ENCODE measurements at regions not wholly inside any gene's neighbourhood (a gene's known extent, or its start where the extent isn't known, plus 50 kb on each side); places are given as distances from the start of the nearest gene placed in this dataset.

DNA sequence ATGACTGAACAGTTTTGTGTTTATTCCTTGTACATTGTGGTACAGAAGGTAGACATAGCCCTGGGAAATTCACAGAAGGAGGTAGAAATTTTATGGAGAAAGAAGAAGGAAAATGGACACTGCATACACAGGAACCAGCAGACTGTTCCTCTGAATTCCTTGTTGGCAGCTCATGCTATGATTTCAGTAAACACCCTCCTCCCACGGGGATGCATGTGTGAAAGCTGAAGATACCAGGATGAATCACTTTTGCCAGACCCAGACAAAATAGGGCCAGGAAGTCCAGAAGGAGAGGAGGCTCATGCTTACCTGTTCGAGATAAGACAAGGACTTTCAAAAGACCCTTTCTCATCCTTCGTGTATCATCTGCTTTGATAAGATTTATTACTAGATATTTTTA, 110.3 kb upstream of the GGTLC1 start:
- ATAC-seq: 0 out of 6 replicates have a peak, but pooled peaks of 1 of the 2 experiments have one; percentile 28
- TF ChIP-seq NR3C1 (IDR thresholded peaks at IDR 0.05): no peak
- TF ChIP-seq NFE2L2 (conservative IDR thresholded peaks at IDR 0.05; ENCODE audit: low read length): no peak
- no peak for TF ChIP-seq ZSCAN20 (CRISPR knock-in tag; IDR thresholded peaks at IDR 0.05)
- no peak for TF ChIP-seq RNF2 (IDR thresholded peaks at IDR 0.05; ENCODE audit: borderline replicate concordance, low read depth)
- no peak for TF ChIP-seq KDM5A (IDR thresholded peaks at IDR 0.05)
- TF ChIP-seq RCOR1 (IDR thresholded peaks at IDR 0.05; ENCODE audit: low read depth, low read length): no peak
- H3K4me1 ChIP-seq: peaks cover 36% of the 10 kb centered on the region
- H3K4me3 ChIP-seq: no peak overlapping the region
- CTCF ChIA-PET: interaction anchor here (1.5 to 1.9 kb wide), 3 partner anchors 16 to 682 kb away, joined by 3 to 10 read pairs (median 3); no protein-coding TSS in a partner anchor
- no peaks in the 10 kb centered on the region for H3K9me3 ChIP-seq
- DNase-seq (ENCODE audit: low read depth in 1 of 2, low spot score in 1 of 2): peak in 1 of 2 experiments; percentile 27
- H3K27ac ChIP-seq: peak overlapping the region in 1 of 2 experiments; percentile 46; a peak in 3 of 6 replicates
- FAIRE-seq: no peak
- 8% methylated on average over 3 of the region's 3 CpGs for WGBS (ENCODE audit: missing lambda C conversion rate)
- POLR2A ChIA-PET: no interaction called here
- peak overlapping the region; percentile 19 for H3K4me2 ChIP-seq

DNA sequence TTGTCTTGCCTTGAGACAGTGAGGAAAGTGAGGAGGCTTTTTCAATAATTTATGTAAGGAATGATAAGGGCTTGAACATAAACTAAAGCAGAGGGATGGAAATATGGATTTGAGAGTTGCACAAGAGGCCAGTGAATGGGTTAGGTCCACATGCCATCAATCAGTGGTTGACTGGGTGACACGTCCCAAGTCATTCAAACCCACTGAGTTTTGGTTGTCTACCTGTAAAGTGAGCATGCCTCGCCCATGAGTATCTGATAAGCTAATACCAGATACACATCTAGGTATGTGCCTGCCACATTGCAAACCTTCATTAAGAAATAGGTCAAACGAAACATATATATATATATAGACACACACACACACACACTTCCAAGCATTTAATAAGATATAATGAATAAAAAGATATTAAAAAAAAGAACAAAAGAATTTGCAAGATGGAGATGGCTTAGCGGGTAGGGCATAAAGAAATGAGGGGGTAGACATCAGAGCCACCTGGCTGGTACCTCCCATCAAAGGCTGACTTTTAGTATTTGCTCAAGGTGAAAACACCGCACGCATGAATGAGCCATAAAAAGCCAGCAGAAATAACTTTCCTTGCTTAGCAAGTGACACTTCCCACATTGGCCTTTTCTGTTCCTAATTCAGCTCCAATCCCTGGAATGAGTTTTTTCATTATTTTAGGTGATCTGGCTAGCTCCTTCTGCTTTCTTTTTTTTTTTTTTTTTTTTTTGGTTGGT, 109.1 kb upstream of the GGTLC1 start:
- CTCF ChIA-PET: interaction anchor here (1.0 to 1.5 kb wide), 3 partner anchors 17 to 684 kb away, joined by 3 to 5 read pairs (median 3); no protein-coding TSS in a partner anchor
- POLR2A ChIA-PET: interaction anchor here (0.6 kb wide), 1 partner anchor 1029 kb away, joined by 5 read pairs; no protein-coding TSS in a partner anchor

More for the DNA sequence above, 109.1 kb upstream of the GGTLC1 start:
- Histone ChIP-seq H3K4me2 (no peak overlapping the region), H3K4me1 (peaks cover 24% of the 10 kb centered on the region; the same call in 2 of the 3 replicates), H3K4me3 (no peak overlapping the region), H3K27ac (no peak overlapping the region), H3K9me3 (no peaks in the 10 kb centered on the region)
- DNase-seq (ENCODE audit: low read depth in 1 of 2, low spot score in 1 of 2) (no peak), ATAC-seq (no peak), FAIRE-seq (no peak)
- TF ChIP-seq, protein P1, sequence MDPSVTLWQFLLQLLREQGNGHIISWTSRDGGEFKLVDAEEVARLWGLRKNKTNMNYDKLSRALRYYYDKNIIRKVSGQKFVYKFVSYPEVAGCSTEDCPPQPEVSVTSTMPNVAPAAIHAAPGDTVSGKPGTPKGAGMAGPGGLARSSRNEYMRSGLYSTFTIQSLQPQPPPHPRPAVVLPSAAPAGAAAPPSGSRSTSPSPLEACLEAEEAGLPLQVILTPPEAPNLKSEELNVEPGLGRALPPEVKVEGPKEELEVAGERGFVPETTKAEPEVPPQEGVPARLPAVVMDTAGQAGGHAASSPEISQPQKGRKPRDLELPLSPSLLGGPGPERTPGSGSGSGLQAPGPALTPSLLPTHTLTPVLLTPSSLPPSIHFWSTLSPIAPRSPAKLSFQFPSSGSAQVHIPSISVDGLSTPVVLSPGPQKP (IDR thresholded peaks at IDR 0.05; ENCODE audit: low read depth, low read length): no peak
- TF ChIP-seq ZNF302 (CRISPR knock-in tag; IDR thresholded peaks at IDR 0.05) (no peak), SMC3 (IDR thresholded peaks at IDR 0.05) (no peak), RNF2 (IDR thresholded peaks at IDR 0.05; ENCODE audit: borderline replicate concordance, low read depth) (no peak), ZFP36 (IDR thresholded peaks at IDR 0.05; ENCODE audit: borderline replicate concordance, partially characterized antibody) (no peak), CHD4 (IDR thresholded peaks at IDR 0.05; ENCODE audit: borderline replicate concordance) (no peak), MYC (IDR thresholded peaks at IDR 0.05; ENCODE audit: borderline replicate concordance, low read length) (no peak), ZC3H11A (IDR thresholded peaks at IDR 0.05) (no peak), KDM1A (IDR thresholded peaks at IDR 0.05; ENCODE audit: low read depth) (no peak), EHMT2 (IDR thresholded peaks at IDR 0.05; ENCODE audit: low read depth) (no peak), CBX2 (IDR thresholded peaks at IDR 0.05; ENCODE audit: borderline replicate concordance, low read depth) (no peak), FOSB (CRISPR knock-in tag; IDR thresholded peaks at IDR 0.05) (no peak), EHF (CRISPR knock-in tag; IDR thresholded peaks at IDR 0.05) (no peak), PHF8 (IDR thresholded peaks at IDR 0.05; ENCODE audit: borderline replicate concordance, low read depth) (no peak), FOXS1 (CRISPR knock-in tag; IDR thresholded peaks at IDR 0.05) (no peak), HOXA7 (CRISPR knock-in tag; IDR thresholded peaks at IDR 0.05) (no peak), HOXB5 (CRISPR knock-in tag; IDR thresholded peaks at IDR 0.05) (no peak), MAZ (IDR thresholded peaks at IDR 0.05; ENCODE audit: borderline replicate concordance, low read depth, low read length) (no peak)
- TF ChIP-seq, protein P2, sequence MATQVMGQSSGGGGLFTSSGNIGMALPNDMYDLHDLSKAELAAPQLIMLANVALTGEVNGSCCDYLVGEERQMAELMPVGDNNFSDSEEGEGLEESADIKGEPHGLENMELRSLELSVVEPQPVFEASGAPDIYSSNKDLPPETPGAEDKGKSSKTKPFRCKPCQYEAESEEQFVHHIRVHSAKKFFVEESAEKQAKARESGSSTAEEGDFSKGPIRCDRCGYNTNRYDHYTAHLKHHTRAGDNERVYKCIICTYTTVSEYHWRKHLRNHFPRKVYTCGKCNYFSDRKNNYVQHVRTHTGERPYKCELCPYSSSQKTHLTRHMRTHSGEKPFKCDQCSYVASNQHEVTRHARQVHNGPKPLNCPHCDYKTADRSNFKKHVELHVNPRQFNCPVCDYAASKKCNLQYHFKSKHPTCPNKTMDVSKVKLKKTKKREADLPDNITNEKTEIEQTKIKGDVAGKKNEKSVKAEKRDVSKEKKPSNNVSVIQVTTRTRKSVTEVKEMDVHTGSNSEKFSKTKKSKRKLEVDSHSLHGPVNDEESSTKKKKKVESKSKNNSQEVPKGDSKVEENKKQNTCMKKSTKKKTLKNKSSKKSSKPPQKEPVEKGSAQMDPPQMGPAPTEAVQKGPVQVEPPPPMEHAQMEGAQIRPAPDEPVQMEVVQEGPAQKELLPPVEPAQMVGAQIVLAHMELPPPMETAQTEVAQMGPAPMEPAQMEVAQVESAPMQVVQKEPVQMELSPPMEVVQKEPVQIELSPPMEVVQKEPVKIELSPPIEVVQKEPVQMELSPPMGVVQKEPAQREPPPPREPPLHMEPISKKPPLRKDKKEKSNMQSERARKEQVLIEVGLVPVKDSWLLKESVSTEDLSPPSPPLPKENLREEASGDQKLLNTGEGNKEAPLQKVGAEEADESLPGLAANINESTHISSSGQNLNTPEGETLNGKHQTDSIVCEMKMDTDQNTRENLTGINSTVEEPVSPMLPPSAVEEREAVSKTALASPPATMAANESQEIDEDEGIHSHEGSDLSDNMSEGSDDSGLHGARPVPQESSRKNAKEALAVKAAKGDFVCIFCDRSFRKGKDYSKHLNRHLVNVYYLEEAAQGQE (IDR thresholded peaks at IDR 0.05): no peak
- WGBS (ENCODE audit: missing lambda C conversion rate): 74% methylated on average over 6 of the region's 6 CpGs

Data from A549 (cell line).